AG10803 (cell line): ENCODE measurements at regions not wholly inside any gene's neighbourhood (a gene's known extent, or its start where the extent isn't known, plus 50 kb on each side); places are given as distances from the start of the nearest gene placed in this dataset.

Source experiments
- DNase-seq: peaks from one replicate; pipeline ENCODE4 v3.0.0; 2010; ENCODE audit warnings: low read depth
- H3K4me3 ChIP-seq: 2 replicates; pipeline ENCODE4 v1.5.1; 2011; ENCODE audit warnings: mild to moderate bottlenecking, low read length, control low read depth
- TF ChIP-seq, protein P1 (sequence below): conservative IDR thresholded peaks from 2 replicates; pipeline ENCODE4 v1.5.1; 2011; ENCODE audit warnings: mild to moderate bottlenecking, low read length, control low read depth, inconsistent platforms

DNA sequence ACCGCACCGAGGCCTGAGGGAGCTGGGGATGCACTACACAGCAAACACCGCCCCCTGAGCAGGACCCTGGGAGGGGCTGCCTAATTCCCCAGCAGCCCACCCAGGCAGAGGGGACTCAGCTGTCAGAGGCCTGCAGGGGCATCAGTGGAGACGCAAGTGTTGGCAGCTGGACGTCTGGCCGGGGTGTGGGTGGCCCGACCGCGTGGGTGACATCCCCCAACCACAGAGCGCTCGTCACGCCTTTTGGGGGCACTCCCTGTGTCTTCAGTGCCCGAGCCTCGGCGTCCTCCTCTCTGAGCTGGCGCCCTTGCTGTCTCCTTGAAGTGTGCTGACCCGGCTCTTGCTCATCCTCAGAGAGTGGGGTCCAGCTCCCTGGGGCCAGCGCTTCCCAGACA is 150.2 kb downstream of the BRD1 start:
- no peak for DNase-seq
- TF ChIP-seq, protein P1, sequence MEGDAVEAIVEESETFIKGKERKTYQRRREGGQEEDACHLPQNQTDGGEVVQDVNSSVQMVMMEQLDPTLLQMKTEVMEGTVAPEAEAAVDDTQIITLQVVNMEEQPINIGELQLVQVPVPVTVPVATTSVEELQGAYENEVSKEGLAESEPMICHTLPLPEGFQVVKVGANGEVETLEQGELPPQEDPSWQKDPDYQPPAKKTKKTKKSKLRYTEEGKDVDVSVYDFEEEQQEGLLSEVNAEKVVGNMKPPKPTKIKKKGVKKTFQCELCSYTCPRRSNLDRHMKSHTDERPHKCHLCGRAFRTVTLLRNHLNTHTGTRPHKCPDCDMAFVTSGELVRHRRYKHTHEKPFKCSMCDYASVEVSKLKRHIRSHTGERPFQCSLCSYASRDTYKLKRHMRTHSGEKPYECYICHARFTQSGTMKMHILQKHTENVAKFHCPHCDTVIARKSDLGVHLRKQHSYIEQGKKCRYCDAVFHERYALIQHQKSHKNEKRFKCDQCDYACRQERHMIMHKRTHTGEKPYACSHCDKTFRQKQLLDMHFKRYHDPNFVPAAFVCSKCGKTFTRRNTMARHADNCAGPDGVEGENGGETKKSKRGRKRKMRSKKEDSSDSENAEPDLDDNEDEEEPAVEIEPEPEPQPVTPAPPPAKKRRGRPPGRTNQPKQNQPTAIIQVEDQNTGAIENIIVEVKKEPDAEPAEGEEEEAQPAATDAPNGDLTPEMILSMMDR = no peak
- H3K4me3 ChIP-seq = no peak overlapping the region

DNA sequence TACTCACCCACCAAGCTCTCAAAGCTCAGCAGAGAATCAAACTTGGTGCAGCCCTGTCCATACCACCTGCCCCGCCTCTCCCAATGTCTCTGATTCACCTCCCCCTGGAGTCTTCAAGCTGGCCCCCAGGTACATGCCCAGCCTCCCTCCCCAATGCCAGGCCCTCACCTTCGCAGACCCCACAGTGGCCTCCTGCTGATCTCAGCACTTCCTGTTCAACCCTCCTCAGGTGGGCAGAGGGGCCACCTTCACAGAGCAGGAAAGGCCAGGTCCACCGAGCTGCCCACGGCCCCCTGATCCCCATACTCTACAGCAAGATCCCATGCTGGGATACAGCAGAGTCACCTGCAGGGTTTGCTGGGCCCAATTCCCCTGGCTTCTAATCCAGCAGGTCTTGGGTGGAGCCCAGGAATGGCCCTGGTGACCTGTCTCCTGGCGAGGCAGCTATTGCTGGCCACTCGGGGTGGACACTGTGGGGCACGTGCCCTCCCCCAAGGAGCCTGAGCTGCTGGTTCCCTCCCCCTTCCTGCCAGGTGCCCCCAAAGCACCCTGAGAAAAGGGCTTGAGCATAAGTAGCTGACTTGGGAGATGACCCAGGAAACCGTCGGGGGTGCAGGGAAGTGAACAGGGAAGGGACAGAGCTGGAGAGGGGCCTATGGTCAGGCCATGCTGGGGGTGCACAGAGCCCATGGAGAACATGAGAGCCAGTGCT is 150.7 kb downstream of the BRD1 start:
- TF ChIP-seq, protein P1 = no peak
- no peak overlapping the region for H3K4me3 ChIP-seq
- no peak for DNase-seq

DNA sequence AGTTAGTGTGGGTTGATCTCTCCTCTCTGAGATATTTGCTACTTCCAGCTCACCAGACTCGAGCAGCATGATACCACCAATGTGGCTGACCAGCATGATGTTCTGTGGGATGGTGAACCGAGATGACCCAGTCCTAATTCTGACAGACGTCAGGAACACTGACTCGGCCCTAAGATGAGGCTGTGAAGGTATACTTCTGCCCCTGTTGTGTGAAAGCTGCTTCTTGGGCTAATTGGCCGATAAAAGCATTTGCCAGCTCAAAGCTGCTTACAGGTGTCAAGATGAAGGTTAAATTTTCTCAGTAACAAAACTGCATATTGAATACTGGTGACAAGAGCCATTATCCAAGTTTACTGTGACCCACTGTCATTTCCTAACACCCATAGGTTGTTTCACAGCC is 151.4 kb downstream of the BRD1 start:
- no peak for DNase-seq
- TF ChIP-seq, protein P1 = no peak

DNA sequence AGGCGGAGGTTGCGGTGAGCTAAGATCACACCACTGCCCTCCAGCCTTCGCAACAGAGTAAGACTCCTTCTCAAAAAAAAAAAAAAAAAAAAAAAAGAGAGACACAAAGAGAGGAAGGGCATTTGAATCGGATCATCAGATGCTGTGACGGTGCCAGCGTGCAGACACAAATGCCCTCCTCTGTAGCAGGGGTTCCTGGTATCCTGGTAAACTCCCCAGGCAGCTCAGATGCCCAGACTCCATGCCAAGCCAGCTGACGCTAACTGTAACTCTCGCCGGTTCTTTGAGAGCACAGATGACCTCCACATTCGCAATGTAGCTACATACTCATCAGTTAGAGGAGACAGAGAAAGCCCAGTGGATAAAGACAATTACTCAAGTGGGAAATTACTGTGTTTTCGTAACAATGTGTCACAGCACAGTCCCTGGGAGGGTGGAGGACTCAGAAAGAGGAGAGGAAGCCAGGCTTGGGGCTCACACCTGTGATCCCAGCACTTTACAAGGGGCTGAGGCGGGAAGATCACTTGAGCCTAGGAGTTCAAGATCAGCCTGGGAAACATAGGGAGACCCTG is 153.1 kb downstream of the BRD1 start:
- TF ChIP-seq, protein P1 = no peak
- no peak overlapping the region for H3K4me3 ChIP-seq
- no peak for DNase-seq

More for the DNA sequence above, 151.4 kb downstream of the BRD1 start:
- H3K4me3 ChIP-seq = no peak overlapping the region

DNA sequence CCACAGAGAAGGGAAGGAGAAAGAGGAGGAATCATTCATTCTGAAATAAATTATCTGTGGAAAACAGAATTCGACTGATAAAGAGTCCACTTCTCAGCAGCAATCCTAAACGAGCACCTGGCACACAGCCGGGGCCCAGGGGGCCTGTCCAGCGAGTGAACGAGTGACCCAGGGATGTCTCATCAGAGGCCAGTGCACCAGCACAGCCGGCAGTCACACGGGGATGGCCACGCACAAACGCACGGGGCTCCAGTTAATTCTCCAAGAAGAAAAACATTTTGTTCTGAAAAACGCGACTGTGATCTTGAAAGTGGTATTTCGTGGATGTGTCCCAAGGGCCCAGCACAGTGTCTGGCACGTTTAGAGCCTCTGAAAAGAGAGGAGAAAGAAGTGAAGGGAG is 154.6 kb downstream of the BRD1 start:
- H3K4me3 ChIP-seq = no peak overlapping the region
- TF ChIP-seq, protein P1 = no peak
- no peak for DNase-seq

DNA sequence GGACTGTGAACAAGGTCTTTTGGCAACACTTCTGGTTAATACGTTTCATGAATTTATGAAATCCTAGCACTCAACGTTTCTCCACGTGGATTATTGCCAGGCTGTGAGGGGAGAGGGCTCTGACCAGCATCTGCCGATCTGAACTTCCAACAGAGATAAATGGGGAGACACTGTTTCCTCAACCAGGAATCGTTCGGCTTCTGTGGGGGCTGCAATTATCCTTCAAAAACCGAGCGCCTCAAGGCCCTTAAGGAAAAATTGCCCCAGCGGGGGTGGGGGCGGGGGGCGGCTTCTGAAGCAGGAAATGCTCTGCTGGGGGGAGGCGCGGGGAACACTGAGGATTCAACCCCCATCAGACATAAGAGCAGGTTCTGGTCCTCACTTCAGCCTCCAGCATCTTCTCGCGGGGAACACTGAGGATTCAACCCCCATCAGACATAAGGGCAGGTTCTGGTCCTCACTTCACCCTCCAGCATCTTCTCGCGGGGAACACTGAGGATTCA is 155.6 kb downstream of the BRD1 start:
- TF ChIP-seq, protein P1 = no peak
- no peak overlapping the region for H3K4me3 ChIP-seq
- DNase-seq = no peak
